ENCODE measurements at regions not wholly inside any gene's neighbourhood (a gene's known extent, or its start where the extent isn't known, plus 50 kb on each side); places are given as distances from the start of the nearest gene placed in this dataset.

DNA sequence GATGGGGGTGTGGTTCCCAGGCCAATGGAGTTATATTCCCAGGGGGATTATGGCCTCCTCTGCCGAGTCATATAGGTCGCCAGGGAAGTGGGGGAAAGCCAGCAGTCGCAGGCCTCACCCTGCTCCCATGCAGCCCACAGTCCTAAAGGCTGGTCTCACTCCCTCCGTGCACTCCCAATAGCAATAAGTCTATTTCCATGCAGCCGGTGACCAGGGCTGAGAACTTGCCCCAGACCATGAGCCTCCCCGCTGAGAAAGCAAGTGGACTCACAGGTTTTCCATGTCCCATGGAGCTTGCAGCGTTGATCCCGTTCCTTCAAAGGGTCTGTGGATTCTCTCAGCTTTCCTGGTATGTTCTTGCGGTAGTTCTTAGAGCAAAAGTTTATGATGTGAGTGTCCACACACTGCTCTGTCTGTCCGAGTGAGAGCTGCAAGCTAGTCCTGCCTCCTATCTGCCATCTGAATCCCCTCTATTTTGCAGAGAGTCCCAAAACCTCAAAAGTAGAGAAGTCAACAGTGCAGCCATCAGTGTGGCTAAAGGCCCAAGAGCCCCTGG lies 81.7 kb upstream of the TMPRSS2 start:
- TF ChIP-seq, protein P1, sequence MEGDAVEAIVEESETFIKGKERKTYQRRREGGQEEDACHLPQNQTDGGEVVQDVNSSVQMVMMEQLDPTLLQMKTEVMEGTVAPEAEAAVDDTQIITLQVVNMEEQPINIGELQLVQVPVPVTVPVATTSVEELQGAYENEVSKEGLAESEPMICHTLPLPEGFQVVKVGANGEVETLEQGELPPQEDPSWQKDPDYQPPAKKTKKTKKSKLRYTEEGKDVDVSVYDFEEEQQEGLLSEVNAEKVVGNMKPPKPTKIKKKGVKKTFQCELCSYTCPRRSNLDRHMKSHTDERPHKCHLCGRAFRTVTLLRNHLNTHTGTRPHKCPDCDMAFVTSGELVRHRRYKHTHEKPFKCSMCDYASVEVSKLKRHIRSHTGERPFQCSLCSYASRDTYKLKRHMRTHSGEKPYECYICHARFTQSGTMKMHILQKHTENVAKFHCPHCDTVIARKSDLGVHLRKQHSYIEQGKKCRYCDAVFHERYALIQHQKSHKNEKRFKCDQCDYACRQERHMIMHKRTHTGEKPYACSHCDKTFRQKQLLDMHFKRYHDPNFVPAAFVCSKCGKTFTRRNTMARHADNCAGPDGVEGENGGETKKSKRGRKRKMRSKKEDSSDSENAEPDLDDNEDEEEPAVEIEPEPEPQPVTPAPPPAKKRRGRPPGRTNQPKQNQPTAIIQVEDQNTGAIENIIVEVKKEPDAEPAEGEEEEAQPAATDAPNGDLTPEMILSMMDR (IDR thresholded peaks at IDR 0.05) = no peak
- TF ChIP-seq POLR2A (IDR thresholded peaks at IDR 0.05) = no peak
